ENCODE measurements at regions not wholly inside any gene's neighbourhood (a gene's known extent, or its start where the extent isn't known, plus 50 kb on each side); places are given as distances from the start of the nearest gene placed in this dataset.

DNA sequence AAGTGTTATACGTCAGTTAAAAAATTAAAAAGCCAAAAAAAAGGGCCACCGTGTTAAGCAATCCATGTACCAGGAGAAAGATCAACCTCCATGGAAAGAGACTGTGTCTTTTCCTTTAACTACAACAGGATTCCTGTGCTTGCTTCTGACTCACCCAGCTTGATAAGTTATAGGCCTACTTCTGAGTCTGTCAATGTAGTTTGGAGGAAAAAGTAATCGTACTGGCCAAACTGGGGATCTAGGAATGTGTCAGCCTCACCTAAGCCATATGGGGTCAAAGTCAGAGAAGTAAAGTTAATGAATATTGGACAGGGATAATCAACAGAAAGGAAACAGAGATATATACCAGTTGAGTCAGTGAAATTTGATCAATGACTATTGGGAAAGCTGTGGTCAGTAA, 470.8 kb upstream of the SLIT2 start:
- no peak for TF ChIP-seq CTCF (IDR thresholded peaks at IDR 0.05)
- TF ChIP-seq POLR2A (IDR thresholded peaks at IDR 0.05) = no peak

Data from adrenal gland (tissue), 5 donors.